H9 (cell line): ENCODE measurements at regions not wholly inside any gene's neighbourhood (a gene's known extent, or its start where the extent isn't known, plus 50 kb on each side); places are given as distances from the start of the nearest gene placed in this dataset.

Source experiments
- DNase-seq: peaks from one replicate; pipeline ENCODE4 v3.0.0-alpha.2; 2017
- H2AFZ ChIP-seq: one replicate; pipeline ENCODE4 v1.6.1; 2013; ENCODE audit warnings: mild to moderate bottlenecking, low read length, control low read depth, moderate library complexity
- H2AK5ac ChIP-seq: 2 replicates; pipeline ENCODE4 v1.6.1; 2013; ENCODE audit warnings: low read length, control low read depth, mixed read lengths; ENCODE audit not compliant: insufficient read length
- H2BK120ac ChIP-seq: one replicate; pipeline ENCODE4 v1.6.1; 2013; ENCODE audit warnings: low read depth, mild to moderate bottlenecking, low read length, control low read depth, inconsistent platforms; ENCODE audit not compliant: poor library complexity, severe bottlenecking
- H2BK12ac ChIP-seq: 2 replicates; pipeline ENCODE4 v1.6.1; 2013; ENCODE audit warnings: low read length, control low read depth, mixed read lengths, low read depth; ENCODE audit not compliant: insufficient read length
- H2BK15ac ChIP-seq: 2 replicates; pipeline ENCODE4 v1.6.1; 2013; ENCODE audit warnings: low read depth, low read length, control low read depth
- H2BK20ac ChIP-seq: one replicate; pipeline ENCODE4 v1.6.1; 2013; ENCODE audit warnings: low read depth, mild to moderate bottlenecking, low read length, control low read depth, inconsistent platforms; ENCODE audit not compliant: poor library complexity, severe bottlenecking
- H2BK5ac ChIP-seq: 2 replicates; pipeline ENCODE4 v1.6.1; 2013; ENCODE audit warnings: low read length, control low read depth, mixed read lengths; ENCODE audit not compliant: insufficient read length
- H3K14ac ChIP-seq: 2 replicates; pipeline ENCODE4 v1.6.1; 2013; ENCODE audit warnings: low read length, control low read depth; ENCODE audit not compliant: insufficient read depth
- H3K18ac ChIP-seq: 2 replicates; pipeline ENCODE4 v1.6.1; 2013; ENCODE audit warnings: low read depth, mild to moderate bottlenecking, mixed read lengths, low read length, control low read depth; ENCODE audit not compliant: insufficient read length
- H3K23ac ChIP-seq: 2 replicates; pipeline ENCODE4 v1.6.1; 2013; ENCODE audit warnings: low read length, control low read depth, mixed read lengths, low read depth; ENCODE audit not compliant: insufficient read length
- H3K23me2 ChIP-seq: 2 replicates; pipeline ENCODE4 v1.6.1; 2013; ENCODE audit warnings: low read depth, mild to moderate bottlenecking, mixed read lengths, low read length, control low read depth; ENCODE audit not compliant: insufficient read length, poor library complexity, severe bottlenecking
- H3K27ac ChIP-seq: 2 replicates; pipeline ENCODE4 v1.5.1; 2013; ENCODE audit warnings: low read length, control low read depth, mixed read lengths, low read depth; ENCODE audit not compliant: insufficient read length
- H3K27me3 ChIP-seq: 2 replicates; pipeline ENCODE4 v1.6.1; 2013; ENCODE audit warnings: low read length, control low read depth, inconsistent platforms; ENCODE audit not compliant: insufficient read depth
- H3K4ac ChIP-seq: 2 replicates; pipeline ENCODE4 v1.6.1; 2013; ENCODE audit warnings: low read depth, mild to moderate bottlenecking, control low read depth, inconsistent platforms, low read length, moderate library complexity
- H3K4me1 ChIP-seq: 2 replicates; pipeline ENCODE4 v1.6.1; 2013; ENCODE audit warnings: low read length, control low read depth, inconsistent platforms; ENCODE audit not compliant: insufficient read depth
- H3K4me2 ChIP-seq: 2 replicates; pipeline ENCODE4 v1.6.1; 2013; ENCODE audit warnings: low read length, control low read depth, mixed read lengths; ENCODE audit not compliant: insufficient read length, insufficient read depth
- H3K56ac ChIP-seq: 2 replicates; pipeline ENCODE4 v1.6.1; 2013; ENCODE audit warnings: low read depth, mild to moderate bottlenecking, mixed read lengths, low read length, control low read depth; ENCODE audit not compliant: insufficient read length
- H3K79me1 ChIP-seq: 2 replicates; pipeline ENCODE4 v1.6.1; 2013; ENCODE audit warnings: low read depth, mild to moderate bottlenecking, moderate library complexity, low read length, control low read depth, inconsistent platforms; ENCODE audit not compliant: insufficient read depth, poor library complexity, severe bottlenecking
- H3K79me2 ChIP-seq: 2 replicates; pipeline ENCODE4 v1.6.1; 2013; ENCODE audit warnings: low read length, control low read depth, inconsistent platforms; ENCODE audit not compliant: insufficient read depth
- H3K9ac ChIP-seq: 2 replicates; pipeline ENCODE4 v1.6.1; 2013; ENCODE audit warnings: low read length, control low read depth, mixed read lengths; ENCODE audit not compliant: insufficient read length; ENCODE audit errors: extremely low read depth
- H3K9me3 ChIP-seq: one replicate; pipeline ENCODE4 v1.6.1; 2013; ENCODE audit warnings: low read depth, low read length, inconsistent platforms; ENCODE audit not compliant: control insufficient read depth
- H3T11ph ChIP-seq: one replicate; pipeline ENCODE4 v1.6.1; 2013; ENCODE audit warnings: mild to moderate bottlenecking, low read length, control low read depth, inconsistent platforms
- H4K20me1 ChIP-seq: one replicate; pipeline ENCODE4 v1.6.1; 2013; ENCODE audit not compliant: control insufficient read depth, insufficient read length, insufficient read depth
- H4K5ac ChIP-seq: 2 replicates; pipeline ENCODE4 v1.6.1; 2013; ENCODE audit warnings: low read depth, mild to moderate bottlenecking, mixed read lengths, low read length, control low read depth; ENCODE audit not compliant: insufficient read length
- H4K8ac ChIP-seq: replicated peaks from 2 replicates; pipeline ENCODE4 v1.6.1; 2013; ENCODE audit warnings: low read length, control low read depth, mixed read lengths, low read depth; ENCODE audit not compliant: insufficient read length
- H4K91ac ChIP-seq: 2 replicates; pipeline ENCODE4 v1.6.1; 2013; ENCODE audit warnings: low read depth, mild to moderate bottlenecking, moderate library complexity, mixed read lengths, low read length, control low read depth; ENCODE audit not compliant: insufficient read length
- H3K27ac Mint-ChIP-seq, 3 experiments: 2 replicates in 2 of 3; 3 replicates in 1 of 3; pipeline ENCODE4 v1.8.0; 2020 to 2021; ENCODE audit warnings: mixed read lengths in 3 of 3, mild to moderate bottlenecking in 1 of 3, moderate library complexity in 1 of 3
- H3K27me3 Mint-ChIP-seq: 2 replicates; pipeline ENCODE4 v1.8.0; 2021; ENCODE audit warnings: low read depth, mild to moderate bottlenecking, moderate library complexity, mixed read lengths
- H3K36me3 Mint-ChIP-seq, 3 experiments: 2 replicates in 2 of 3; 3 replicates in 1 of 3; pipeline ENCODE4 v1.8.0; 2020 to 2021; ENCODE audit warnings: low read depth in 3 of 3, mixed read lengths in 3 of 3; ENCODE audit not compliant: insufficient read depth in 1 of 3
- H3K4me1 Mint-ChIP-seq, 2 experiments: 2 replicates each; pipeline ENCODE4 v1.8.0; 2020; ENCODE audit warnings: mixed read lengths in 2 of 2
- H3K4me3 Mint-ChIP-seq, 2 experiments: 2 replicates in 1 of 2; 3 replicates in 1 of 2; pipeline ENCODE4 v1.8.0; 2020 to 2021; ENCODE audit warnings: mild to moderate bottlenecking in 2 of 2, mixed read lengths in 2 of 2, moderate library complexity in 1 of 2
- H3K9me3 Mint-ChIP-seq, 2 experiments: 2 replicates in 1 of 2; 3 replicates in 1 of 2; pipeline ENCODE4 v1.8.0; 2020; ENCODE audit warnings: mild to moderate bottlenecking in 2 of 2, mixed read lengths in 2 of 2, moderate library complexity in 1 of 2
- WGBS: extraction: QIAGEN DNeasy Blood & Tissue Kit; methylation state at CpG from one replicate; pipeline ENCODE4 v1.1.7; 2013; ENCODE audit warnings: missing lambda C conversion rate, low lambda C conversion rate, mixed read lengths; ENCODE audit not compliant: insufficient read length; ENCODE audit errors: extremely low coverage; 5-methylcytosine and 5-hydroxymethylcytosine counted together
- TF ChIP-seq, protein P1 (sequence below): fragments of 200-600 bp; sonication (generic); conservative IDR thresholded peaks from 3 replicates; pipeline ENCODE4 v1.8.0; 2021; ENCODE audit warnings: antibody characterized with exemption, mild to moderate bottlenecking

DNA sequence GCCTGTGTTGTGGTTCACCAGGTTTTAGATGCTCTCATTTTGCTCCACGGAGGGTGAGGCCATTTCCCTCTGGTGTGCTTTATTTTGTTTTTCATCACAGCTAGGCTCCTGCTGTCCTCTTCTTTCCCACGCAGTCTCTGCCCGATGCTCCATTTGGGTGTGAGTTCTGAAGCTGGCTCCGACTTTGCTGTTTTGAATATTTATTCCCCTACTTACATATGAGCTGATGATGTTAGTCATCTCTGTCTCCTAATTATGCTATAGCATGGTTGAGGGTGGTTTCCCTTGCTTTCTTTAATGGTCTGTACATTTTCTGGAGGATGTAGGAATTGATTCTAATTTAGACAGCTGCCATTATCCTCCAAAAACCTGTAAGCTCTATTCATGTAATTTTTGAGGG is 168.1 kb upstream of the MYRIP start:
- H3K27me3 Mint-ChIP-seq: no peaks in the 10 kb centered on the region
- H3K4me3 Mint-ChIP-seq: no peak overlapping the region
- DNase-seq: no peak
- H3T11ph ChIP-seq: no peak overlapping the region
- no peak overlapping the region for H3K9ac ChIP-seq
- H2AFZ ChIP-seq: no peak overlapping the region
- H4K20me1 ChIP-seq: no peaks in the 10 kb centered on the region
- no CpG with 5 or more reads among the region's 4 CpGs for WGBS
- no peak overlapping the region for H3K4ac ChIP-seq
- H2BK120ac ChIP-seq: no peak overlapping the region
- H3K27ac ChIP-seq: no peak overlapping the region
- H3K18ac ChIP-seq: no peak overlapping the region
- peak overlapping the region in 1 of 3 experiments; percentile 45; a peak in 2 of 7 replicates for H3K27ac Mint-ChIP-seq
- H3K27me3 ChIP-seq: no peaks in the 10 kb centered on the region
- no peaks in the 10 kb centered on the region for H3K9me3 ChIP-seq
- no peaks in the 10 kb centered on the region for H3K23me2 ChIP-seq
- no peak overlapping the region for H2BK12ac ChIP-seq
- no peak overlapping the region for H2BK20ac ChIP-seq
- peaks cover 12 to 24% of the 10 kb centered on the region in 2 experiments for H3K4me1 Mint-ChIP-seq
- no peak overlapping the region for H4K91ac ChIP-seq
- no peak overlapping the region for H2BK15ac ChIP-seq
- H3K79me2 ChIP-seq: no peaks in the 10 kb centered on the region
- no peak overlapping the region for H3K56ac ChIP-seq
- H4K5ac ChIP-seq: no peak overlapping the region
- no peaks in the 10 kb centered on the region for H3K36me3 Mint-ChIP-seq
- TF ChIP-seq, protein P1, sequence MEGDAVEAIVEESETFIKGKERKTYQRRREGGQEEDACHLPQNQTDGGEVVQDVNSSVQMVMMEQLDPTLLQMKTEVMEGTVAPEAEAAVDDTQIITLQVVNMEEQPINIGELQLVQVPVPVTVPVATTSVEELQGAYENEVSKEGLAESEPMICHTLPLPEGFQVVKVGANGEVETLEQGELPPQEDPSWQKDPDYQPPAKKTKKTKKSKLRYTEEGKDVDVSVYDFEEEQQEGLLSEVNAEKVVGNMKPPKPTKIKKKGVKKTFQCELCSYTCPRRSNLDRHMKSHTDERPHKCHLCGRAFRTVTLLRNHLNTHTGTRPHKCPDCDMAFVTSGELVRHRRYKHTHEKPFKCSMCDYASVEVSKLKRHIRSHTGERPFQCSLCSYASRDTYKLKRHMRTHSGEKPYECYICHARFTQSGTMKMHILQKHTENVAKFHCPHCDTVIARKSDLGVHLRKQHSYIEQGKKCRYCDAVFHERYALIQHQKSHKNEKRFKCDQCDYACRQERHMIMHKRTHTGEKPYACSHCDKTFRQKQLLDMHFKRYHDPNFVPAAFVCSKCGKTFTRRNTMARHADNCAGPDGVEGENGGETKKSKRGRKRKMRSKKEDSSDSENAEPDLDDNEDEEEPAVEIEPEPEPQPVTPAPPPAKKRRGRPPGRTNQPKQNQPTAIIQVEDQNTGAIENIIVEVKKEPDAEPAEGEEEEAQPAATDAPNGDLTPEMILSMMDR: no peak
- no peaks in the 10 kb centered on the region for H3K79me1 ChIP-seq
- H2AK5ac ChIP-seq: no peak overlapping the region
- no peak overlapping the region for H3K23ac ChIP-seq
- H3K14ac ChIP-seq: no peak overlapping the region
- no peak overlapping the region for H2BK5ac ChIP-seq
- no peaks in the 10 kb centered on the region; a peak in 1 of 5 replicates for H3K9me3 Mint-ChIP-seq
- no peak overlapping the region for H3K4me2 ChIP-seq
- H3K4me1 ChIP-seq: no peaks in the 10 kb centered on the region; the same call in 1 of the 2 replicates
- no peak overlapping the region for H4K8ac ChIP-seq
